ENCODE measurements at regions not wholly inside any gene's neighbourhood (a gene's known extent, or its start where the extent isn't known, plus 50 kb on each side); places are given as distances from the start of the nearest gene placed in this dataset.
A peak's percentile ranks its signal among the peaks of the same experiment; 100 is the strongest.

DNA sequence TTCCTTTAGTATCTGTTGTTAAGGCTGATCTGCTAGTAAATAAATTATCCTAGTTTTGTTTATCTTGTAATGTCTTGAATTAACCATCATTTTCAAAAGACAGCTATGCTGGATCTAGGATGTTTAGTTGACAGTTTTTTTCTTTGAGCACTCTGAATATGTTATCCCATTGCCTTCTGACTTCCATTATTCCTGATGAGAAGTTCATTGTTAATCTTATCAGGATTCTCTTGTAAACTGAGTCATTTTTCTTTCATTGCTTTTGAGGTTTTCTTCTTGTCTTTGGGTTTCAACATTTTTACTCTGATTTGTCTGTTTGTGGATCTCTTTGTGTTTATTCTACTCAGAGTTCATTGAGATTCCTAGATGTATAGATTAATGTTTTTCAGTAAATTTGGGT is 157.7 kb downstream of the WNT7A start:
- Histone ChIP-seq H3K36me3 (replicated peaks in 1 of 2; ENCODE audit: control insufficient read depth in 1 of 2, insufficient read depth in 2 of 2, low read length in 1 of 2) (no peaks in the 10 kb centered on the region), H3K4me1 (ENCODE audit: control insufficient read depth in 1 of 2, insufficient read depth in 2 of 2, low read depth in 1 of 2, low read length in 1 of 2) (no peaks in the 10 kb centered on the region; a peak in 1 of 4 replicates), H3F3A (replicated peaks; ENCODE audit: insufficient read depth) (no peaks in the 10 kb centered on the region), H3K4me2 (no peak overlapping the region), H3K27me3 (ENCODE audit: insufficient read depth) (no peaks in the 10 kb centered on the region), H3K79me2 (ENCODE audit: insufficient read depth) (no peaks in the 10 kb centered on the region), H3K9ac (no peak overlapping the region), H2AFZ (ENCODE audit: low read depth) (no peak overlapping the region), H3K27ac (ENCODE audit: low read depth in 2 of 2, low read length in 1 of 2) (no peak overlapping the region), H3K9me2 (no peaks in the 10 kb centered on the region), H3K4me3 (ENCODE audit: low read depth in 2 of 2, low read length in 1 of 2) (no peak overlapping the region), H4K20me1 (ENCODE audit: insufficient read depth) (no peaks in the 10 kb centered on the region), H3K9me3 (no peaks in the 10 kb centered on the region; the same call in none of the 2 replicates)
- CTCF ChIA-PET: no interaction called here
- TF ChIP-seq NFIC (IDR thresholded peaks at IDR 0.05; ENCODE audit: borderline replicate concordance) (no peak), TEAD4 (IDR thresholded peaks at IDR 0.05; ENCODE audit: borderline replicate concordance, insufficient read depth) (no peak), JUND (IDR thresholded peaks at IDR 0.05) (no peak), EZH2phosphoT487 (IDR thresholded peaks at IDR 0.05; ENCODE audit: borderline replicate concordance, low read depth) (no peak), SMC3 (IDR thresholded peaks at IDR 0.05; ENCODE audit: low read depth, low read length) (no peak), RXRA (IDR thresholded peaks at IDR 0.05; ENCODE audit: borderline replicate concordance, low read depth) (no peak), EP300 (IDR thresholded peaks at IDR 0.05; ENCODE audit: borderline replicate concordance in 1 of 2, low read depth in 1 of 2, low read length in 1 of 2) (no peak), RCOR1 (IDR thresholded peaks at IDR 0.05; ENCODE audit: low read length) (no peak), NRF1 (IDR thresholded peaks at IDR 0.05; ENCODE audit: low read depth, low read length) (no peak), YY1 (IDR thresholded peaks at IDR 0.05; ENCODE audit: low read depth) (no peak), ELF1 (IDR thresholded peaks at IDR 0.05) (no peak)
- TF ChIP-seq, protein P1, sequence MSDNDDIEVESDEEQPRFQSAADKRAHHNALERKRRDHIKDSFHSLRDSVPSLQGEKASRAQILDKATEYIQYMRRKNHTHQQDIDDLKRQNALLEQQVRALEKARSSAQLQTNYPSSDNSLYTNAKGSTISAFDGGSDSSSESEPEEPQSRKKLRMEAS (IDR thresholded peaks at IDR 0.05; ENCODE audit: low read depth): no peak
- TF ChIP-seq, protein P2, sequence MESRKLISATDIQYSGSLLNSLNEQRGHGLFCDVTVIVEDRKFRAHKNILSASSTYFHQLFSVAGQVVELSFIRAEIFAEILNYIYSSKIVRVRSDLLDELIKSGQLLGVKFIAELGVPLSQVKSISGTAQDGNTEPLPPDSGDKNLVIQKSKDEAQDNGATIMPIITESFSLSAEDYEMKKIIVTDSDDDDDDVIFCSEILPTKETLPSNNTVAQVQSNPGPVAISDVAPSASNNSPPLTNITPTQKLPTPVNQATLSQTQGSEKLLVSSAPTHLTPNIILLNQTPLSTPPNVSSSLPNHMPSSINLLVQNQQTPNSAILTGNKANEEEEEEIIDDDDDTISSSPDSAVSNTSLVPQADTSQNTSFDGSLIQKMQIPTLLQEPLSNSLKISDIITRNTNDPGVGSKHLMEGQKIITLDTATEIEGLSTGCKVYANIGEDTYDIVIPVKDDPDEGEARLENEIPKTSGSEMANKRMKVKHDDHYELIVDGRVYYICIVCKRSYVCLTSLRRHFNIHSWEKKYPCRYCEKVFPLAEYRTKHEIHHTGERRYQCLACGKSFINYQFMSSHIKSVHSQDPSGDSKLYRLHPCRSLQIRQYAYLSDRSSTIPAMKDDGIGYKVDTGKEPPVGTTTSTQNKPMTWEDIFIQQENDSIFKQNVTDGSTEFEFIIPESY (IDR thresholded peaks at IDR 0.05; ENCODE audit: borderline replicate concordance, low read depth): no peak
- TF ChIP-seq, protein P3, sequence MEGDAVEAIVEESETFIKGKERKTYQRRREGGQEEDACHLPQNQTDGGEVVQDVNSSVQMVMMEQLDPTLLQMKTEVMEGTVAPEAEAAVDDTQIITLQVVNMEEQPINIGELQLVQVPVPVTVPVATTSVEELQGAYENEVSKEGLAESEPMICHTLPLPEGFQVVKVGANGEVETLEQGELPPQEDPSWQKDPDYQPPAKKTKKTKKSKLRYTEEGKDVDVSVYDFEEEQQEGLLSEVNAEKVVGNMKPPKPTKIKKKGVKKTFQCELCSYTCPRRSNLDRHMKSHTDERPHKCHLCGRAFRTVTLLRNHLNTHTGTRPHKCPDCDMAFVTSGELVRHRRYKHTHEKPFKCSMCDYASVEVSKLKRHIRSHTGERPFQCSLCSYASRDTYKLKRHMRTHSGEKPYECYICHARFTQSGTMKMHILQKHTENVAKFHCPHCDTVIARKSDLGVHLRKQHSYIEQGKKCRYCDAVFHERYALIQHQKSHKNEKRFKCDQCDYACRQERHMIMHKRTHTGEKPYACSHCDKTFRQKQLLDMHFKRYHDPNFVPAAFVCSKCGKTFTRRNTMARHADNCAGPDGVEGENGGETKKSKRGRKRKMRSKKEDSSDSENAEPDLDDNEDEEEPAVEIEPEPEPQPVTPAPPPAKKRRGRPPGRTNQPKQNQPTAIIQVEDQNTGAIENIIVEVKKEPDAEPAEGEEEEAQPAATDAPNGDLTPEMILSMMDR (IDR thresholded peaks at IDR 0.05): no peak
- DNase-seq: peak; percentile 2
- POLR2A ChIA-PET: no interaction called here

DNA sequence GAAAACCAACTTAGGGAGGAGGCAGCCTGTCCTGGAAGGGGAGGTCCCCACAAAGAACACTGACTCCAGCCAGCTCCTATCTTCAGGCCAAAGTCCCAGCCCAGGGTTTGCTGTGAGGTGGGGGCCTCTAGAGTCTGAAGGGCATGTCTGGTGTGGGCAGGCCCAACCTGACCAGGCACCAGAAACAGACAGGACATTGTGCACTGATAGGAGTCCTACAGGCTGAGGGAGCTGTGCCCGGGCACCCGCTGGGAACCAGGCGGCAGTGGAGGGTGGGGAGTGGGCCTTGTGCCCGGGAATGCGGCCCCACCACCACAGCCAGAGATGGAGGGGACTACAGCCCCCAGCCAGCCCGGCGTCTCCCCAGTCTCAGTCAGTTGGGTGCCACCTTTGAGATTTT is 161.4 kb downstream of the WNT7A start:
- Histone ChIP-seq H3F3A (replicated peaks; ENCODE audit: insufficient read depth) (no peaks in the 10 kb centered on the region), H3K9ac (no peak overlapping the region), H2AFZ (ENCODE audit: low read depth) (no peak overlapping the region), H3K9me3 (no peaks in the 10 kb centered on the region; the same call in none of the 2 replicates), H4K20me1 (ENCODE audit: insufficient read depth) (no peaks in the 10 kb centered on the region), H3K36me3 (replicated peaks in 1 of 2; ENCODE audit: control insufficient read depth in 1 of 2, insufficient read depth in 2 of 2, low read length in 1 of 2) (no peaks in the 10 kb centered on the region), H3K9me2 (no peaks in the 10 kb centered on the region), H3K4me3 (ENCODE audit: low read depth in 2 of 2, low read length in 1 of 2) (no peak overlapping the region), H3K79me2 (ENCODE audit: insufficient read depth) (no peaks in the 10 kb centered on the region), H3K4me1 (ENCODE audit: control insufficient read depth in 1 of 2, insufficient read depth in 2 of 2, low read depth in 1 of 2, low read length in 1 of 2) (no peaks in the 10 kb centered on the region; a peak in 1 of 4 replicates), H3K4me2 (no peak overlapping the region), H3K27ac (ENCODE audit: low read depth in 2 of 2, low read length in 1 of 2) (no peak overlapping the region), H3K27me3 (ENCODE audit: insufficient read depth) (no peaks in the 10 kb centered on the region)
- DNase-seq: peak; percentile 11
- ChIA-PET CTCF (interaction anchor here (0.8 to 1.4 kb wide), 2 partner anchors 60 to 68 kb away, joined by 3 read pairs; no protein-coding TSS in a partner anchor), POLR2A (no interaction called here)
- 49% methylated on average over 7 of the region's 7 CpGs for WGBS (ENCODE audit: low lambda C conversion rate)
- TF ChIP-seq, protein P2 (IDR thresholded peaks at IDR 0.05; ENCODE audit: borderline replicate concordance, low read depth): no peak
- TF ChIP-seq MXI1 (IDR thresholded peaks at IDR 0.05; ENCODE audit: low read depth, low read length) (no peak), NFIC (IDR thresholded peaks at IDR 0.05; ENCODE audit: borderline replicate concordance) (no peak), MEF2A (IDR thresholded peaks at IDR 0.05; ENCODE audit: borderline replicate concordance, low read depth) (no peak), POLR2AphosphoS5 (IDR thresholded peaks at IDR 0.05; ENCODE audit: low read depth, low read length) (no peak), RAD21 (IDR thresholded peaks at IDR 0.05; ENCODE audit: low read length) (no peak), TAF1 (IDR thresholded peaks at IDR 0.05; ENCODE audit: borderline replicate concordance, low read depth, low read length) (no peak), CHD2 (IDR thresholded peaks at IDR 0.05; ENCODE audit: low read length, partially characterized antibody) (no peak)
- TF ChIP-seq, protein P4, sequence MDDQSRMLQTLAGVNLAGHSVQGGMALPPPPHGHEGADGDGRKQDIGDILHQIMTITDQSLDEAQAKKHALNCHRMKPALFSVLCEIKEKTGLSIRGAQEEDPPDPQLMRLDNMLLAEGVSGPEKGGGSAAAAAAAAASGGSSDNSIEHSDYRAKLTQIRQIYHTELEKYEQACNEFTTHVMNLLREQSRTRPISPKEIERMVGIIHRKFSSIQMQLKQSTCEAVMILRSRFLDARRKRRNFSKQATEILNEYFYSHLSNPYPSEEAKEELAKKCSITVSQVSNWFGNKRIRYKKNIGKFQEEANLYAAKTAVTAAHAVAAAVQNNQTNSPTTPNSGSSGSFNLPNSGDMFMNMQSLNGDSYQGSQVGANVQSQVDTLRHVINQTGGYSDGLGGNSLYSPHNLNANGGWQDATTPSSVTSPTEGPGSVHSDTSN (IDR thresholded peaks at IDR 0.05): no peak
- TF ChIP-seq, protein P5, sequence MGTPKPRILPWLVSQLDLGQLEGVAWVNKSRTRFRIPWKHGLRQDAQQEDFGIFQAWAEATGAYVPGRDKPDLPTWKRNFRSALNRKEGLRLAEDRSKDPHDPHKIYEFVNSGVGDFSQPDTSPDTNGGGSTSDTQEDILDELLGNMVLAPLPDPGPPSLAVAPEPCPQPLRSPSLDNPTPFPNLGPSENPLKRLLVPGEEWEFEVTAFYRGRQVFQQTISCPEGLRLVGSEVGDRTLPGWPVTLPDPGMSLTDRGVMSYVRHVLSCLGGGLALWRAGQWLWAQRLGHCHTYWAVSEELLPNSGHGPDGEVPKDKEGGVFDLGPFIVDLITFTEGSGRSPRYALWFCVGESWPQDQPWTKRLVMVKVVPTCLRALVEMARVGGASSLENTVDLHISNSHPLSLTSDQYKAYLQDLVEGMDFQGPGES (IDR thresholded peaks at IDR 0.05; ENCODE audit: low read depth, low read length): no peak
